Esophagus muscularis mucosa (tissue), 4 donors: ENCODE measurements at regions not wholly inside any gene's neighbourhood (a gene's known extent, or its start where the extent isn't known, plus 50 kb on each side); places are given as distances from the start of the nearest gene placed in this dataset.
A peak's percentile ranks its signal among the peaks of the same experiment; 100 is the strongest.

Experiments
- EP300 ChIP-seq: sonication (generic); formaldehyde crosslinking; IDR thresholded peaks from one replicate; pipeline ENCODE4 v1.6.1; 2017; ENCODE audit warnings: antibody characterized with exemption
- POLR2A ChIP-seq: fragments of 450-650 bp; IDR thresholded peaks from one replicate; pipeline ENCODE4 v1.6.1; 2017; ENCODE audit warnings: antibody characterized with exemption, moderate library complexity, mild to moderate bottlenecking, low read depth
- POLR2AphosphoS5 ChIP-seq, 2 donors: sonication (generic); formaldehyde crosslinking; IDR thresholded peaks; one replicate each; pipeline ENCODE4 v1.6.1; 2017; ENCODE audit warnings: antibody characterized with exemption in 2 of 2
- TF ChIP-seq, protein P1 (sequence below), 3 experiments: fragments of 200-600 bp in 2 of 3; fragments of 450-650 bp in 1 of 3; sonication (generic) in 2 of 3; IDR thresholded peaks; one replicate each; pipeline ENCODE4 v1.5.1; 2017 to 2019; ENCODE audit warnings: antibody characterized with exemption in 3 of 3, mild to moderate bottlenecking in 2 of 3, moderate library complexity in 1 of 3

DNA sequence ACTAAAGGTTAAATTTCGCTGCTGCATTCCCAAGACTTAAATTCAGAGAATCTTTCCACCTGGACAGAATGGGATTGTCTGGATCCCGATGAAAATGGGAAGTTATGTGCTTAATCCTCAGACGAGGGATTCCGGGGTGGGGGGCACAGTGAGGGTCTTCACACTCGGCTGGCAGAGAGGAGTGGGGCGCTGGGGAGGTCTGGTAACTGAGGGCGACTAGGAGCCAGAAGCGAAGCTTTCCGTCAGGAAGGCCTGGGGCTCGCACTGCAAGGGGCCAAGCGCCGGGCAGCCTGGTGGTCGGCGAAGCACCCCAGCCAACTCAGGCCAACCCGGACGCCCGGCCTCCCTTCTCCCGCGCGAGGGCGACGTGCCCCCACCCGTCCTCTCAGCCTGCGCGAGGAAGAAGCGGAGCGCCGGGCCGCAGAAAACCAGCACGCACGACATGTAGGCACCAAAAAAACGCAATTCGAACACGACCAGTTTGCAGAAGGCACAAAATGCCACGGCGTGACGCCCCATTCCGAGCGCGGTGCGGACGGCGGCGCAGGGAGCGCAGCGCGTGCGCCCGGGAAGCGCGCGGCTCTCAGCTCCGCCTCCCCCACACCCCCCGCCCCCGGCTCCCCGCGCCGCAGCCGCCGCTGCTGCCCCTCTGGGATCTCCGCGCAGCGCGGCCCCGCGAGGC is 188.1 kb downstream of the ZEB2 start:
- TF ChIP-seq, protein P1, sequence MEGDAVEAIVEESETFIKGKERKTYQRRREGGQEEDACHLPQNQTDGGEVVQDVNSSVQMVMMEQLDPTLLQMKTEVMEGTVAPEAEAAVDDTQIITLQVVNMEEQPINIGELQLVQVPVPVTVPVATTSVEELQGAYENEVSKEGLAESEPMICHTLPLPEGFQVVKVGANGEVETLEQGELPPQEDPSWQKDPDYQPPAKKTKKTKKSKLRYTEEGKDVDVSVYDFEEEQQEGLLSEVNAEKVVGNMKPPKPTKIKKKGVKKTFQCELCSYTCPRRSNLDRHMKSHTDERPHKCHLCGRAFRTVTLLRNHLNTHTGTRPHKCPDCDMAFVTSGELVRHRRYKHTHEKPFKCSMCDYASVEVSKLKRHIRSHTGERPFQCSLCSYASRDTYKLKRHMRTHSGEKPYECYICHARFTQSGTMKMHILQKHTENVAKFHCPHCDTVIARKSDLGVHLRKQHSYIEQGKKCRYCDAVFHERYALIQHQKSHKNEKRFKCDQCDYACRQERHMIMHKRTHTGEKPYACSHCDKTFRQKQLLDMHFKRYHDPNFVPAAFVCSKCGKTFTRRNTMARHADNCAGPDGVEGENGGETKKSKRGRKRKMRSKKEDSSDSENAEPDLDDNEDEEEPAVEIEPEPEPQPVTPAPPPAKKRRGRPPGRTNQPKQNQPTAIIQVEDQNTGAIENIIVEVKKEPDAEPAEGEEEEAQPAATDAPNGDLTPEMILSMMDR (IDR thresholded peaks at IDR 0.05) = peak in 2 of 3 experiments; percentile 33 to 35
- peak in 1 of 2 donors; percentile 49 for TF ChIP-seq POLR2AphosphoS5 (IDR thresholded peaks at IDR 0.05)
- no peak for TF ChIP-seq POLR2A
- no peak for TF ChIP-seq EP300
